GM23338 (cell line): ENCODE measurements at regions not wholly inside any gene's neighbourhood (a gene's known extent, or its start where the extent isn't known, plus 50 kb on each side); places are given as distances from the start of the nearest gene placed in this dataset.

Experiments used
- ATAC-seq: fragments of 200-7000 bp; cut with Tn5 transposase; 3 replicates; pipeline ENCODE4 v1.9.1; 2020
- DNase-seq: peaks from one replicate; pipeline ENCODE4 v3.0.0-alpha.2; 2015; ENCODE audit warnings: low spot score
- H2AFZ ChIP-seq: fragments of 200-600 bp; sonication (generic); 2 replicates; pipeline ENCODE4 v1.8.0; 2016; ENCODE audit warnings: antibody characterized with exemption, mild to moderate bottlenecking, moderate library complexity
- H3F3A ChIP-seq: fragments of 200-600 bp; sonication (generic); replicated peaks from 2 replicates; pipeline ENCODE4 v1.8.0; 2017; ENCODE audit warnings: antibody characterized with exemption, mixed run types, low read depth
- H3K27ac ChIP-seq: fragments of 200-600 bp; sonication (generic); 2 replicates; pipeline ENCODE4 v1.6.1; 2016; ENCODE audit warnings: low read depth
- H3K27me3 ChIP-seq: fragments of 200-600 bp; sonication (generic); 2 replicates; pipeline ENCODE4 v1.8.0; 2016; ENCODE audit warnings: mild to moderate bottlenecking, mixed run types, moderate library complexity; ENCODE audit not compliant: insufficient read depth
- H3K36me3 ChIP-seq: fragments of 200-600 bp; sonication (generic); 2 replicates; pipeline ENCODE4 v1.8.0; 2016; ENCODE audit warnings: mild to moderate bottlenecking; ENCODE audit not compliant: insufficient read depth
- H3K4me1 ChIP-seq: fragments of 200-600 bp; sonication (generic); 2 replicates; pipeline ENCODE4 v1.8.0; 2016; ENCODE audit warnings: mild to moderate bottlenecking, moderate library complexity; ENCODE audit not compliant: insufficient read depth
- H3K4me2 ChIP-seq: fragments of 200-600 bp; sonication (generic); 2 replicates; pipeline ENCODE4 v1.7.1; 2017; ENCODE audit warnings: mixed run types
- H3K4me3 ChIP-seq: fragments of 200-600 bp; sonication (generic); 2 replicates; pipeline ENCODE4 v1.6.1; 2016; ENCODE audit warnings: mixed run types
- H3K79me2 ChIP-seq: fragments of 200-600 bp; sonication (generic); replicated peaks from 2 replicates; pipeline ENCODE4 v1.8.0; 2017; ENCODE audit warnings: mild to moderate bottlenecking; ENCODE audit not compliant: insufficient read depth
- H3K9me2 ChIP-seq: fragments of 200-600 bp; sonication (generic); 2 replicates; pipeline ENCODE4 v1.8.0; 2017; ENCODE audit not compliant: insufficient read depth
- H4K20me1 ChIP-seq: fragments of 200-600 bp; sonication (generic); replicated peaks from 2 replicates; pipeline ENCODE4 v1.8.0; 2017; ENCODE audit warnings: mild to moderate bottlenecking; ENCODE audit not compliant: insufficient read depth
- H3K27ac Mint-ChIP-seq: 2 replicates; pipeline ENCODE4 v1.8.0; 2020; ENCODE audit warnings: inconsistent platforms, mild to moderate bottlenecking, moderate library complexity, mixed read lengths
- H3K27me3 Mint-ChIP-seq: 3 replicates; pipeline ENCODE4 v1.8.0; 2022; ENCODE audit warnings: low read depth, mild to moderate bottlenecking, moderate library complexity, mixed read lengths, inconsistent platforms; ENCODE audit not compliant: insufficient read depth, poor library complexity
- H3K36me3 Mint-ChIP-seq: 3 replicates; pipeline ENCODE4 v1.8.0; 2021; ENCODE audit warnings: low read depth, mild to moderate bottlenecking, inconsistent platforms, moderate library complexity, mixed read lengths
- H3K4me1 Mint-ChIP-seq: 3 replicates; pipeline ENCODE4 v1.8.0; 2020; ENCODE audit warnings: mild to moderate bottlenecking, inconsistent platforms, mixed read lengths
- H3K4me3 Mint-ChIP-seq: 3 replicates; pipeline ENCODE4 v1.8.0; 2021; ENCODE audit warnings: moderate library complexity, mild to moderate bottlenecking, inconsistent platforms, mixed read lengths
- H3K9me3 Mint-ChIP-seq: 3 replicates; pipeline ENCODE4 v1.8.0; 2020; ENCODE audit warnings: moderate library complexity, mild to moderate bottlenecking, inconsistent platforms, mixed read lengths
- ETS1 ChIP-seq: IDR thresholded peaks from 2 replicates; pipeline ENCODE4 v1.6.1; 2016; ENCODE audit warnings: antibody characterized with exemption
- JUNB ChIP-seq: IDR thresholded peaks from one replicate; pipeline ENCODE4 v1.6.1; 2016; ENCODE audit warnings: antibody characterized with exemption; ENCODE audit not compliant: unreplicated experiment
- NANOG ChIP-seq: IDR thresholded peaks from 2 replicates; pipeline ENCODE4 v1.6.1; 2016; ENCODE audit warnings: antibody characterized with exemption, borderline replicate concordance
- STAT1 ChIP-seq: IDR thresholded peaks from one replicate; pipeline ENCODE4 v1.6.1; 2016; ENCODE audit warnings: antibody characterized with exemption; ENCODE audit not compliant: unreplicated experiment
- ZNF114 ChIP-seq: fragments of 250-450 bp; sonication (Bioruptor Pico); IDR thresholded peaks from 2 replicates; pipeline ENCODE4 v1.5.0; 2020; ENCODE audit warnings: mild to moderate bottlenecking, moderate library complexity
- ZNF331 ChIP-seq: fragments of 250-450 bp; sonication (Bioruptor Pico); IDR thresholded peaks from 2 replicates; pipeline ENCODE4 v1.5.0; 2020; ENCODE audit warnings: low read depth, mild to moderate bottlenecking, moderate library complexity
- ZNF462 ChIP-seq: fragments of 250-450 bp; sonication (Bioruptor Pico); IDR thresholded peaks from 2 replicates; pipeline ENCODE4 v1.5.0; 2020; ENCODE audit warnings: mild to moderate bottlenecking, moderate library complexity
- TF ChIP-seq, protein P1 (sequence below): IDR thresholded peaks from one replicate; pipeline ENCODE4 v1.6.1; 2018; ENCODE audit warnings: antibody characterized with exemption; ENCODE audit not compliant: unreplicated experiment

GRCh38 chr4:131509521-131509920 is 1639.6 kb upstream of the PCDH10 start:
- no peak for ATAC-seq
- DNase-seq: no peak
- TF ChIP-seq, protein P1, sequence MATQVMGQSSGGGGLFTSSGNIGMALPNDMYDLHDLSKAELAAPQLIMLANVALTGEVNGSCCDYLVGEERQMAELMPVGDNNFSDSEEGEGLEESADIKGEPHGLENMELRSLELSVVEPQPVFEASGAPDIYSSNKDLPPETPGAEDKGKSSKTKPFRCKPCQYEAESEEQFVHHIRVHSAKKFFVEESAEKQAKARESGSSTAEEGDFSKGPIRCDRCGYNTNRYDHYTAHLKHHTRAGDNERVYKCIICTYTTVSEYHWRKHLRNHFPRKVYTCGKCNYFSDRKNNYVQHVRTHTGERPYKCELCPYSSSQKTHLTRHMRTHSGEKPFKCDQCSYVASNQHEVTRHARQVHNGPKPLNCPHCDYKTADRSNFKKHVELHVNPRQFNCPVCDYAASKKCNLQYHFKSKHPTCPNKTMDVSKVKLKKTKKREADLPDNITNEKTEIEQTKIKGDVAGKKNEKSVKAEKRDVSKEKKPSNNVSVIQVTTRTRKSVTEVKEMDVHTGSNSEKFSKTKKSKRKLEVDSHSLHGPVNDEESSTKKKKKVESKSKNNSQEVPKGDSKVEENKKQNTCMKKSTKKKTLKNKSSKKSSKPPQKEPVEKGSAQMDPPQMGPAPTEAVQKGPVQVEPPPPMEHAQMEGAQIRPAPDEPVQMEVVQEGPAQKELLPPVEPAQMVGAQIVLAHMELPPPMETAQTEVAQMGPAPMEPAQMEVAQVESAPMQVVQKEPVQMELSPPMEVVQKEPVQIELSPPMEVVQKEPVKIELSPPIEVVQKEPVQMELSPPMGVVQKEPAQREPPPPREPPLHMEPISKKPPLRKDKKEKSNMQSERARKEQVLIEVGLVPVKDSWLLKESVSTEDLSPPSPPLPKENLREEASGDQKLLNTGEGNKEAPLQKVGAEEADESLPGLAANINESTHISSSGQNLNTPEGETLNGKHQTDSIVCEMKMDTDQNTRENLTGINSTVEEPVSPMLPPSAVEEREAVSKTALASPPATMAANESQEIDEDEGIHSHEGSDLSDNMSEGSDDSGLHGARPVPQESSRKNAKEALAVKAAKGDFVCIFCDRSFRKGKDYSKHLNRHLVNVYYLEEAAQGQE: no peak
- TF ChIP-seq ZNF462 (no peak), JUNB (no peak), ZNF114 (CRISPR knock-in tag) (no peak), ETS1 (no peak), STAT1 (no peak), NANOG (no peak), ZNF331 (no peak)

More at GRCh38 chr4:131509521-131509920, 1639.6 kb upstream of the PCDH10 start:
- H3K27ac Mint-ChIP-seq: no peak overlapping the region
- Histone ChIP-seq H3K9me2 (no peaks in the 10 kb centered on the region), H3F3A (no peaks in the 10 kb centered on the region), H3K36me3 (no peaks in the 10 kb centered on the region), H3K27me3 (no peaks in the 10 kb centered on the region), H3K79me2 (no peaks in the 10 kb centered on the region), H3K4me1 (no peaks in the 10 kb centered on the region), H3K4me3 (no peak overlapping the region), H2AFZ (no peak overlapping the region), H4K20me1 (no peaks in the 10 kb centered on the region), H3K27ac (no peak overlapping the region), H3K4me2 (no peak overlapping the region)
- H3K9me3 Mint-ChIP-seq: no peaks in the 10 kb centered on the region
- H3K4me1 Mint-ChIP-seq: no peaks in the 10 kb centered on the region
- no peaks in the 10 kb centered on the region for H3K27me3 Mint-ChIP-seq
- H3K4me3 Mint-ChIP-seq: no peak overlapping the region
- no peaks in the 10 kb centered on the region for H3K36me3 Mint-ChIP-seq
